ENCODE measurements at regions not wholly inside any gene's neighbourhood (a gene's known extent, or its start where the extent isn't known, plus 50 kb on each side); places are given as distances from the start of the nearest gene placed in this dataset.
A peak's percentile ranks its signal among the peaks of the same experiment; 100 is the strongest.

DNA sequence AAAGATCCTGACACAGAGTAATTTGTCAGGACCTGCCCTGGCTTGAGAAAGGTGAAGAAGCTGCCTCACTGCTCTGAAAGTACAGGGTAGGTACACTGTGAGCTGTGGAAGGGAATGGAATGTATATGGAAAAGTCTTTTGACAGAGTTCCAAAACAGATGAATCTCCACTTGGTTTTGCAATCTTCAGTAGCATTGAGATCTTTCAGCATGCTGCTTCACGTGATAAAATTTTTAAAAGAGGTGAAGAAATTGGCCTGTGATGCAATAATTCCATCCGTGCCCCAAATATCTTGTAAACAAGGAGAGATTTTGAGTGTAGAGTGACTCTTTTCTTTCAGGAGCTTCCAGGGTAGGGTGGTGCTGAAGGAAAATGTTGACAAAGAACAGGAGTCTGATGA lies 123.1 kb downstream of the OSR1 start:
- no peak for DNase-seq (ENCODE audit: low spot score)

DNA sequence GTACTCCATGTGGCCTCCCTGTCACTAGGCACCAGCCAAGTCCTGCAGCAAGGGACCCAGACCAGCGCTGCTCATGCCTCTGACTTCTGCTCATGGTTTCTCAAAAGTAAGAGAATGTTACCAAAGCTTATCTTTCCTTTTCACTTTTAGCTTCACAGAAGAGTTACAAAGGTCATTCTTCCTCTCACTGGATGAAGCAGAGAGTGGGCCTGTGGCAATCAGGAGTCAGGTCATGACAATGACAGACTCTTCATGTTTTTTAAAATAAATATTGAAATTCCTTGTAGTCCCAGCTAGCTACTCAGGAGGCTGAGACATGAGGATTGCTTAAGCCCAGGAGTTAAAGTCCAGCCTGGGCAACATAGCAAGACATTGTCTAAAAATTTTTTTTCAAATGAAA lies 126.1 kb downstream of the OSR1 start:
- no peak for DNase-seq (ENCODE audit: low spot score)

DNA sequence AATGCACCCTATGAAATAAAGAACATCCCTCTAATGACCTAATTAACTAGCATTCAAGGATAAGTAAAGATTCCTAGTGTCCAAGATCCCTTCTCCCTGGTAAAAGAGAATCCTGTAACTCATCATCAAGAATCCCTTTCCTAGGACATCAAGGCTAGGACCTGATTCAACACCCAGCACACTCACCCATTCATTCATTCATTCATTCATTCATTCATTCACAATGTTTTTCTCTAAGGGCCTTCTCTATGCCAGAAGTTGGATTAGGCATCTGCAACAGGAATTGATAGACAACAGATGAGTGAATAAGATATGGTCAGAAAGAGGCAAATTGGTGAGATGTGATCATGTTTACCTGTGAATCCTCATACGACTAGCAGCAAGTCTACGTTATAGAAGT lies 126.8 kb downstream of the OSR1 start:
- no peak for DNase-seq (ENCODE audit: low spot score)

DNA sequence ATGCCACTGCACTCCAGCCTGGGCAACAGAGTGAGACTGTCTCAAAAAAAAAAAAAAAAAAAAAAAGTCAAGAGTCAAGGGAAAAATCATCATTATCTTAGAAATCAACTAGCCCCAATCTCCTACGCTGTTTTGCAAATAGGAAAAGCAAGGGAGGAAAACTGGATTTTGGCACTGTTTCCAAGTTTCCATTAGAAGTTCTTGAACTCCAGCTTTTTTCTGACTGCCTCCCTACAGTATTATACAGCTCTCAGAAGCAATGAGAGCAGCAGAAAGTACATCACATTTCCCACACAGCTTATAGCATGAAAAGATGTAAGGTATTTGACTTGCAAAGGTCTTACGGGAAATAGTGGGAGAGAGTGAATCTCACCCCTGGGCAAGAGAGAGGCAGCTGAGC lies 127.8 kb downstream of the OSR1 start:
- no peak for DNase-seq (ENCODE audit: low spot score)

DNA sequence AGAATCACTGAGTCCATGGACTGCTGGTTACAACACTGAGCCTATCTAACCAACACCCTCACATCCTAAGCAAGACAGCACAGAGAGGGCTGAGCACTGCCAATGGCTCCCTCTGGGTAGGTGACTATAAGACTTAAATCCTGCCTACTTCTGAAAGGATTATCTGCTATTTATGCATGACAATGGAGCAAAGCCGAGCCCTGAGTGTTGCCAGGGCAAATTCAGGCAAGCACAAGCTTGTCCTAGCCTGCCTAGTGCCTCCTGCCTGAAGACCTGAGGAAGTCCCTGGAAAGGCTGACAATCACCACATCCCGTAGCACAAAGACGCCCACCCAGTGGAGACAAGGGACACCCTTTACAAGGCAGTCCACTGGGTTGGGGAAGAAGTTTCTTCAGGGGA lies 129.7 kb downstream of the OSR1 start:
- DNase-seq (ENCODE audit: low spot score) = no peak

DNA sequence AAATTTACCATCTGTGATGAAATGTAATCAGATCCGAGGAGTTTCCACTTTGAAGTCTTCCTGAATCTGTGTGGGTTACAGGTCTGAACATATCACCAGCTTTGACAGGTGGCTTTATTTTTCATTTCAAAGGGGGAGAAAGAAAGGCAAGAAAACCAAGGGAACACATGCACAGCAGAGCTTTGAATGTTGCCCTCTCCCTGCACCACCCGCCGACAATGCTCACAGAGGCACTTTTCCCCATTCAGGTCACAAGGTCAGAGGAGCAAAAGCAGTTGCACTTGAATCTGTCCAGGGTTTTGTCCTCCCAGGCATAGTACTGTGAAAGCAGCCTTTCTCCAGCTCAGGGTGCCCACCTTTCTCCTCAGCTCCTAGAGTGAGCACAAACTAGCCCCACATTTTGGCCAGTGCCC lies 130.2 kb downstream of the OSR1 start:
- DNase-seq (ENCODE audit: low spot score) = no peak

DNA sequence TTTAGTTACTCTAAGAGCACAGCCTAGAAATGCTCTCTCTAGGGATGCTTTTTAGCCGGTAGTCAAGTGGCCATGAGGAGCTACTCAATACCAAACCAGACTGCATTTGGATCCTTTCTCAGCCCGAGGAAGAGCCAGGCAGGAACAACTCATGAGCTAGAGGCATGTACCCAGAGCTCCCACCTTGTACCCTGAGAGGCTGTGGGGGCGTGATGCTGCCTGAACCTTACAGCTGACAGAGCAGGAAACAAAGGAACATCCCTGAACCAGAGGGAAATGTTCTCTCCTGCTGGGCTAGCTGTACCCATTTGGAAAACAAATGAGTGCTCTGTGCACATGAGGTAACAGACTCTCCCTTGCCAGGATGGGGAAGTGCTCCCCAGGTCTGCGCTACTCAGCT lies 131.6 kb downstream of the OSR1 start:
- peak; percentile 31 for DNase-seq (ENCODE audit: low spot score)

DNA sequence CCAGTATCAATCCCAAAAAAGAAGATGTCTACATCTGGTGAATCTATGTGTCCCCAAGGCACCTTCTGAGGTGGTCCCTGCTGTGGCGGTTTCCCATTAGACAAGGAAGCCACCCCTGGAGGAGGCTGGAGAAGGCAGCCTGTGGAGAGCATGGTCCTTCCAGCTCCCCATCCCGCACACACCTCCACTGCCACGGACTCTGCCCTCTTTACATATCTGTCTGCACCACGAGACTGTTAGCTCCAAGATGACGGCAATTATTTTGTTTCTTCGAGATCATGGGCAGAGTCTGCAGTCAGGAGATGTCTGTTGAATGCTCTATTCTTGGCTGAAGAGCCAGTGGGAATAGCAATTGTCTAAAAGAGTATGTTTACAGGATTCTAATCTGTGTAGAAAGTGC lies 132.0 kb downstream of the OSR1 start:
- DNase-seq (ENCODE audit: low spot score) = no peak

DNA sequence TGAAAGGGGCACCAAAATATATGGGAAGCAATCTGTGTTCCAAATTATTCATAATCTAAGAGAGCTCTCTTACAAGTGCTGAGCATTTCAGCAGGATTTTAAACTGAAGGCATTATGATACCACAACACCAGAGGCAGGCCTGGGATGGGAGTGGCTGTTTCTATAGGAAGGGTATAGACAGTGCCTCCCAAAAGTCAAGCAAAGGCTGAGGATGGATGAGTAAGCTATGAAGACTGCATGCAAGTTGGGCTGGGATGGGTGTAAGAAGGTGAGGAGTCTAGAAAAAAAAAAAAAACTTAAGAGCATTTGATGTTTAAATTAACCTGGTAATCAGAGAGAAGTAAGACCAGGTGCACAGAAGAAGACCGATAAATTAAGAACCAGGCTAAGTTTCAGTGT lies 132.5 kb downstream of the OSR1 start:
- no peak for DNase-seq (ENCODE audit: low spot score)

DNA sequence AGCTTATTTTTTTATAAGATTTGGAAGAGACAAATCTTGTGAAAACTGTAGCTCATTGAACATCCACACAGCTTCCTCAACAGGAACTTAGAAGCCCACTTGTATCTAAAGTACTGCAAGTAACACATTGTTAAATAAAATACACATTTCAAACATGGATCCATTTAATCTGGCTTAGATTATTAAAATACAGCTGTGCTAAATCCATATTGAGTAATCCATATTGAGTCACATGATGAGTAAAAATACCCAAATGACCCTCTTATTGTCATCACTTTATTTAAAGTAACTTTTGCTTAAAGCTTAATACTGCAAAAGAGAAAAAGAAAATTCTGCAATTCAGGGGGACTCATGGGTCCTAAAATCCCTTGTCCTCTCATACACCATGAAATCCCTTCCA lies 133.3 kb downstream of the OSR1 start:
- DNase-seq (ENCODE audit: low spot score) = no peak

DNA sequence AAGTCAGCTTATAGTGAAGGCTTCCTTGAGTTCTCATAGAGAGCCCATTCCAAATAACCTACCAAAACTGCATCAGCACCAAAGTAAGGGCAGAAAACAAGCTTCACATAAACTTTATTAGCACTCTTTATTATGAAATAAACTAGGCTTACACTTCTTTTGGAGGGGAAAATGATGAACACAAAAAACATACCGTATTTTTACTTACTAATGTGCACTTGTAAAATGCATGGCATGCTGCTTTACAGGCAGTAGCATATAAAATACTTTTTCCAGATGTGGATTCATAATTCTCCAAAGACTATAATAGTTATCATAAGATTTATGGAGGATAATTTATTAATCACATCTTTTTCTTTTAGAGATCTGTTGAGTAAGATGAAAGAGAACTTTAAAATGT lies 133.9 kb downstream of the OSR1 start:
- DNase-seq (ENCODE audit: low spot score) = no peak

DNA sequence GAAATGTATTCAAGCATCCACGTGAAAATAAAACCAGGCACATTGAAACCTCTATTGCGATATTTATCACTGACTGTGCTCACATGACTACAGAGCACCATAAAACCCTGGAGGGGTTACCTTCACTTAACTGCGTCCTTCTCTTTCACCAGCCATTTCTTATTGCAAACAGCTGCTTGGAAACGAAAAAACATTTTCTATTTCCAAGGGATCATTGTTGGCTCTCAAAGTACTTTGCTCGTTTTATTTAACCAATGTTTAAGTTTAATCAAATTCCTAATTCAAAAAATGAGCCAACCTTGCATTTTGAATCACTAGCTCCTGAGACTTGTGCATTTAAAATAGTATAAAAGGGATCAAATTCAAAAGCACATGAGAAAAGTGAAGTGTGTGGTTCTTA lies 134.4 kb downstream of the OSR1 start:
- no peak for DNase-seq (ENCODE audit: low spot score)

DNA sequence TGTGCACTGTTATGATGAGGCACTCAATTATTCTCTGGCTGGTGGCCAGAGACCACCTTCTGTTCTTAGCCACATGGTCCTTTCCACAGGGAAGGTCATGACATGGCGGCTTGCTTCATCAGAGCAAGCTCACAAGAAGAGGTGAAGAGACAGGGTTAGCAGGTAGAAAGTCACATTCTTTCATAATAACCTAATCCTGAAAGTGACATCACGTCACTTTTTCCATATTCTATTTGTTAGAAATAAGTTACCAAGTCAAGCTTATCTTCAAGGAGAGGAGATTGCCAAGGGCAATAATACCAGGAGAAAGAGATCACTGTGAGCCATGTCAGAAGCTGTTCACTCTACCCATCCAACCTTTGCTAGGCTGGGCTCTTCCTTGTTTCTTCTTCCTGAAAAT lies 139.4 kb downstream of the OSR1 start:
- no peak for DNase-seq (ENCODE audit: low spot score)

DNA sequence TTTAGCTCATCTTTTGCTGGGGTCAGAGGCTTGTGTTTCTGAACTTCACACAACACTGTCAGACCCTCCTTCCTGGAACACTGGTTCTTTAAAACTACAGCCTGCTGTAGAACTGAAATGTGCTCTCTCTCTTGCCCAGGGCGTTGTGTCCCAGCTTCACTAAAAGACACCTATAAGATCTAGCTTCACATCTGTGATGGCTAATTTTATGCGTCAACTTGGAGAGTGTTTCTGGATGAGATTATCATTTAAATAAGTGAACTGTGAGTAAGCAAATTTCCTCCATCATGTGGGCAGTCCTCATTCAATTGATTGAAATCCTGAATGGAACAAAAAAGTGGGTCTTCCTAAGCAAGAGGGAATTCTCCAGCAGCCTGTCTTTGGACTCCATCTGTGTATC lies 140.3 kb downstream of the OSR1 start:
- no peak for DNase-seq (ENCODE audit: low spot score)

DNA sequence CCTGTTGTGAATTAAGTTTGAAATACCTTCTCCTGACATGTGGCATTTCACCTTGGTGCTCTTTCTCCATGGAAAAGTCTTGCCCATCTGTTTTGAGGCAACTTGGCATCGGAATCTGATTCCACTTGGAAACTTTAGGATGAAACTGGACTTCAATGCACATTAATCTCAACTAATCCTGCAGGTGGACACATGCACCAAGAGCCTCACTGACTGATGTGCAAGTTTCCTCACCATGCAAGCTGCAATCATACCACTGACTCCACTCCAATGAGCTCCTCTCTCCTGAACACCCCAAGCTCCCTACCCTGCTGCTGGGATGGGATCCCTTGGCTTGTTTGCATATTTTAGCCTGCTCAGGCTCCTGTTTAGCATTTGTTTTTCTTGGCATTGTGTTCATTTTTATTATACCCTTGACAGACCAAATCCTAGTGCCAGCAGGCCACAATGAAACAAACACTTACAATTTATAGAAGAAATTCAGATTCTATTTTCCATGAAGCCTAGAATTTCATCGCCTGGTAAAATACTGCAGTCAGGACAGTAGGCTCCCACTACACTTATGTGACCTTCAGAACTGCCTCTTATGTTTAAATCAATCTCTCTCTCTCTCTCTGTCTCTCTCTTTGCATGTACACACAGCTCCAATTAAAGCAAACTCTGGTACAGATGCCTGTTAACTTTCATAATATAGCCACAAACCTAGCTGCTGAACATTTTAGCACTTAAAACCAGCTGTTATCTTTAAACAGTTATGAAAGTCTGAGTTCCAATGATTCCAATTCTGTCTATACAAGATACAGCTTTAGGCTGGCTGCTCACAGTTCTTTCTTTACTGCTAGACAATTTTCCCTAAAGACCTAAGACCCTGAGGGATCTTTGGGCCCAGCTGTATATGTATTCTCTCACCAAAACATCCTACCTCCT lies 141.5 kb downstream of the OSR1 start:
- no peak for DNase-seq (ENCODE audit: low spot score)

DNA sequence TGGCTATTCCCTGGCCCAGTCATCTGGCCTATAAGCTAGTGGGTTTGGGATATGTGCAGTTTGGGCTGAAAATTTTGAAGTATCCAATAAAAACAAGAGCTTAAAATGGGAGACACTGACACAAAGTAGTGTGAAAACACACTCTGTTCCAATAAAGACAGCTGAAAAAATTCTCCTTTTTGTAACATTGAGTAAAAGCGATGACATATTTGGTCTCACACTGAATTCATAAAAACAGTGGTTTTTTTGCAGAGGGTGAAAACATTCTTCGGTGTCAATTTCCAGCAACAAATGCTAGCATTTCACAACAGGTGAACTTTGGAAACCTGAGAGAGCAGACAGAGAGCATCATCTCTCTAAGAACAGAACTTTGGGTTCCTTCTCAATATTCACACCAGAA lies 142.2 kb downstream of the OSR1 start:
- no peak for DNase-seq (ENCODE audit: low spot score)

DNA sequence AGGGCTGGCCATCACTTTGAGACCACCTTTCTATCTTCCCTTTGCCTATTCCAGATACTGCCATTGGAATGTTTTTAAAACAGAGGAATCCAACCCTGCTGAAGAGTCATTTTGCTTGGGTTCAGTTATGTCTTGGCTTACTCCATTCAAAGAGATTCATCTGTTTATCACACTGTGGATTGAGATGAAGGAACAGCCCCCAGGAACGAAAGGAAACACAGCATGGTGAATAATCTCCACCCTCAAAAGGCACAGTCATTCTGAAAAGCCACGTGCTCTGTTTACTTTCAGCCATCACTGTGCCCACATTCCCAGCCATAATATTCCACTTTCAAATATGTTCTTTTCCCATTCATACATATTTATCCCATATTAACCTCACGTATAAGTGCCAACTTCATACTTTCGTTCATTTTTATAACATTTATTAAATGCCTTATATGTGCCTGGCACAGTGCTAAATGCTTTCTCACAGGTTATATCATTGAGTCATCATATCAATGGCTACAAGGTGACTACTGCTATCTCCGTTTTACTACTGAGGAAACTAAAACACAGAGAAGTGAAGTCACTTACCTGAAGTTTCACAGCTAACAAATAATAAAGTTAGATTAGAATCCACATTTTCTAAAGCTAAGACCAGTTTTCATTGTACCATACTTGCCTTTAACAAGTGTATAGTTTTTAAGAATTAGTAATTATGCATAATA lies 143.6 kb downstream of the OSR1 start:
- no peak for DNase-seq (ENCODE audit: low spot score)

DNA sequence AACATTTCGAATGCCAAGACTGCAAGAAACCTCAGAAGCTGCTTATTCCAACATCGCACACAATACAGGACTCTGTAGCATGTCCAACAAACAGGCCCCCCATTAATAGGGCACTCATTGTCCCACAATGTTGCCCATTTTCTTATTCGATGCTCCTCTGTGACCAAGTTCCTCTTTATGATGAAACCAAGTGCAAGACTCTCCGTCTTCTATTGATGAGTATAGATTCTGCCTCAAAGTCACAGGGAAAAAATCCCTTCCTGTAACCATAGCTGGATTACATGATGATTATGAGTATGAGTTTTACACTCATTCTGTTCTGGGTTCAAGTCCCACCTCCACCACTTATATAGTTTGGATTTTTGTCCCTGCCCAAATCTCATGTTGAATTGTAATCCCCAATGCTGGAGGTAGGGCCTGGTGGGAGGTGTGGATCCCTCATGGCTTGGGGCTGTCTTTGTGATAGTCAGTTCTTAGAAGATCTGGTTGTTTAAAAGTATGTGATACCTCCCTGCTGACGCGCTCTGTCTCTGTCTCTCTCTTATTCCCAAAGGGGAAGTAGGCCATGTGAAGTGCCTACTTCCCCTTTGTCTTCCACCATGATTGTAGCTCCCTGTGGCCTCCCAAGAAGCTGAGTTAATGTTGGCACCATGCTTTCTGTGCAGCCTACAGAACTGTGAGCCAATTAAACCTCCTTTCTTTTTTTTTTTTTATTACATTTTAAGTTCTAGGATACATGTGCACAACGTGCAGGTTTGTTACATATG lies 148.7 kb downstream of the OSR1 start:
- no peak for DNase-seq (ENCODE audit: low spot score)

DNA sequence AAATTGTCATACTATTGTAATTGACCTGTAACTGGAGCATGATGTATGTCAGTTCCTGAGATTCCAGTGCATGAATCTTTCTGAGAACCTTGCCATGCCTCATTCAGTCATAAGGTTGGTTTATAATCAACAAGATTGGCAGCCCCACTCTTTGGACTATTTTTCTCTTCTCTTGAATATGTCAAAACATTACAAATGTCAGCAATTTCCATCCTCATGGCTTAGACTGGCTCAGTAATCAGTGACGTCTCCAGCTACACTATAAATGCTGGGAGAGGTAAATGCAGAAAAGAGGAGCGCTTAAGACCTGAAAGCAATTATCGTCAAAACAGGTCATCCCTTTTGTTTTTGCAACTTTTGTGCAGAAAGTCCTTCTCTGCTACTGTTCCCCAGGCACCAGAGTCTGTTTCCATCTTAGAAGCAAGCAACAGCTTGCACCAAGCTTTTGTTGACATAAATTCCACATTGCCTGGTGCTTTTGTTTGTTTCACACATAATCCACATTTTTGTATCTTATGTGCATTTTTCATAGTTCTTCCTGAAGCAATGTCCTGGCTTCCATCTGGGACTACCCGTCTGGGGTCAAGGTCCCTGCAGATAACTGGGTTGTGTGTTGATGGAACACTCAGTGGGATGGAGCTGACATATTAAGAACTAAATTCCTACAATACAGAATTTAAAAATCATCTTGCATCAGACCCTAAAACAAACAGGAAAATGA lies 149.8 kb downstream of the OSR1 start:
- DNase-seq (ENCODE audit: low spot score) = no peak

DNA sequence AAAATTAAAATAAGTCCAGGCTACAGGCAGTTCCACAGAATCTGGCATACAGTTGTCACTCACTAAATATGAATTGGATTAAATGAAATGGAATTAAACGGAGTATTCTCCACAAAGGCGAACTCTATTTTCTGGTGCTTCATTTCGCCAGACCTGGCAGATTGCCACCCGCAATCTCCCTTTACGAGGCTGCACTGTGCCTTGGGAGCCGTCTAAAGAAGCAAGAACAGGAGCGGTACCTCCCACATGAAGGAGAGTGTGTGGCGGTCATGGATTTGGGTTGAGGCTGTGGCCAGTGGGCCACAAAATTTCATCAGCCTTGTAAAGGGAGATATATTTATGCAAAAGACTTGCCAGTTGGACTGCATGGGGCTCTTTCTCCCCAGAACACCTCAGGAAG lies 151.0 kb downstream of the OSR1 start:
- no peak for DNase-seq (ENCODE audit: low spot score)

DNA sequence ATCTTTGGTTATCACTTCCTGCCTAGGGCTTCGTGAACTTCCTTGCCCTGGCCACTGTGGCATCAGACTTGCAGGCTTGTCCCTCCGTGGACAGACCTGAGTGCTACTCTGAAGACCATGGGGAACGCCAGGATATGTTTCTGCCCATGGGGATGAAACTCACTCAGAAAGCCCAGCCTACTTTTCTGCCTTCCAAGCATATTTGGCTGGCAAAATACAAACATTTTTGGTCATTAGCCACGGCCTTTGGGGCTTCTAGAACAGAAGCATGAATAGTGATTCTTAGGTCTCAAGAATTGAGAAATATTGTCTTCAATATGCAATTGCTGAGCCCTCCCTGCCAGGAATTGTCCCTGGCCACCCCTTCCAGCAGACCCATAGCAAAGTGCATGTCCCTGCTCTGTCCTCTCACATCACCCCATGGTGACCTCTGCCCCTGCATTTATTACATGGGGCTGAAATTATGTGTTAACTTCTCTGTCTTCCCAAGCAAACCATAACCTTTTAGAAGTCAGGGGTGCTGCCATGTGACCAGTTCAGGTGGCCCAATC lies 152.4 kb downstream of the OSR1 start:
- no peak for DNase-seq (ENCODE audit: low spot score)

DNA sequence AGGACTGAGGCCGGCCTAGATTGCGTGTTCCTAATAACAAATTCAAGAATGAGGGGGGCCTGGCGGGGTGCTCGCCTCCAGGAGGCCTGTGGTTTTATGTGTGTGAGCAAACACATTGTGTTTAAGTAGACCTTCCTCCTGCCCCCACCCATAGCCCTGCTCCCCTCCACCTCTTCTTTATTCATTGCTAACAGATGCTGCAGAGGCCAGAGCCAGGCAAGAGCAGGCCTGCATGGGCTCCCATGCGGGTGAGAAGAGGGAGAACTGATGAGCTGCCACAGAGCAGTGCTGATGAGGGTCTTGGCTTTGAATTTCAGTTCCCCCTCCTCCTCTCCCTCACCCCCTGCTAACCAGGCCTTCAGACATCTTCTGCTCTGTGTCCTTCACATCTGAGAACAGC lies 154.6 kb downstream of the OSR1 start:
- no peak for DNase-seq (ENCODE audit: low spot score)
